Natural killer cell (primary cell): ENCODE measurements at regions not wholly inside any gene's neighbourhood (a gene's known extent, or its start where the extent isn't known, plus 50 kb on each side); places are given as distances from the start of the nearest gene placed in this dataset.

ENCODE experiments used
- ATAC-seq, 3 donors: fragments of 150-1000 bp in 2 of 3; fragments of 200-7000 bp in 1 of 3; cut with Tn5 transposase; 1 replicate in 1 of 3; 2 replicates in 2 of 3; pipeline ENCODE4 v1.10.0; 2021; ENCODE audit warnings: mild to moderate bottlenecking in 2 of 3, moderate library complexity in 2 of 3
- DNase-seq, 2 donors: peaks; one replicate each; pipeline versions ENCODE4 v3.0.0 to v3.0.0-alpha.2; 2013 to 2021; ENCODE audit warnings: mixed read lengths in 1 of 2
- H3K27ac ChIP-seq: one replicate; pipeline ENCODE4 v1.5.1; 2013; ENCODE audit warnings: mild to moderate bottlenecking, low read length
- H3K27me3 ChIP-seq: one replicate; pipeline ENCODE4 v1.6.1; 2013; ENCODE audit warnings: low read length; ENCODE audit not compliant: control insufficient read depth, insufficient read depth
- H3K36me3 ChIP-seq: one replicate; pipeline ENCODE4 v1.6.1; 2013; ENCODE audit warnings: low read length; ENCODE audit not compliant: control insufficient read depth, insufficient read depth
- H3K4me1 ChIP-seq: one replicate; pipeline ENCODE4 v1.6.1; 2013; ENCODE audit warnings: low read length; ENCODE audit not compliant: control insufficient read depth, insufficient read depth
- H3K4me3 ChIP-seq: one replicate; pipeline ENCODE4 v1.5.1; 2013; ENCODE audit warnings: low read length
- H3K9me3 ChIP-seq: one replicate; pipeline ENCODE4 v1.6.1; 2013; ENCODE audit warnings: low read length; ENCODE audit not compliant: control insufficient read depth, insufficient read depth
- H3K27ac Mint-ChIP-seq, 2 donors: one replicate each; pipeline ENCODE4 v1.8.0; 2022; ENCODE audit warnings: mild to moderate bottlenecking in 2 of 2, mixed read lengths in 2 of 2, moderate library complexity in 1 of 2
- H3K27me3 Mint-ChIP-seq, 2 donors: one replicate each; pipeline ENCODE4 v1.8.0; 2022; ENCODE audit warnings: low read depth in 2 of 2, mixed read lengths in 2 of 2
- H3K36me3 Mint-ChIP-seq: one replicate; pipeline ENCODE4 v1.8.0; 2022; ENCODE audit warnings: mixed read lengths
- H3K4me1 Mint-ChIP-seq, 2 donors: one replicate each; pipeline ENCODE4 v1.8.0; 2022; ENCODE audit warnings: mixed read lengths in 2 of 2
- H3K4me3 Mint-ChIP-seq: one replicate; pipeline ENCODE4 v1.8.0; 2022; ENCODE audit warnings: mild to moderate bottlenecking, moderate library complexity, mixed read lengths
- H3K9me3 Mint-ChIP-seq, 2 donors: one replicate each; pipeline ENCODE4 v1.8.0; 2022; ENCODE audit warnings: mixed read lengths in 2 of 2
- CTCF ChIP-seq: fragments of 200-600 bp; IDR thresholded peaks from one replicate; pipeline ENCODE4 v1.8.0; 2022; ENCODE audit warnings: antibody characterized with exemption
- WGBS: methylation state at CpG from one replicate; pipeline ENCODE4 v1.1.7; 2013; ENCODE audit warnings: missing lambda C conversion rate; ENCODE audit not compliant: insufficient coverage; 5-methylcytosine and 5-hydroxymethylcytosine counted together
- intact Hi-C: fragments of 100-400 bp; cut with micrococcal nuclease; formaldehyde crosslinking; loops from one replicate; pipeline ENCODE4 v1.14.2; 2022

- H3K27me3 Mint-ChIP-seq: peaks cover 26 to 30% of the 10 kb centered on the region in 2 donors
- no peaks in the 10 kb centered on the region for H3K4me1 Mint-ChIP-seq
- H3K9me3 ChIP-seq: no peaks in the 10 kb centered on the region
- no peaks in the 10 kb centered on the region for H3K9me3 Mint-ChIP-seq
- 81% methylated on average over 2 of the region's 2 CpGs for WGBS
- H3K4me3 ChIP-seq: no peak overlapping the region
- H3K27ac ChIP-seq: no peak overlapping the region
- no peak for DNase-seq
- no peak overlapping the region for H3K4me3 Mint-ChIP-seq
- no peak overlapping the region for H3K27ac Mint-ChIP-seq
- peaks cover 3% of the 10 kb centered on the region for H3K4me1 ChIP-seq
- H3K36me3 ChIP-seq: no peaks in the 10 kb centered on the region
- no peak for ATAC-seq
- H3K27me3 ChIP-seq: no peaks in the 10 kb centered on the region
- TF ChIP-seq CTCF: no peak
- no peaks in the 10 kb centered on the region for H3K36me3 Mint-ChIP-seq
- intact Hi-C loops: no loop called here
These were observed 124.4 kb upstream of the RAG2 start for GRCh38 chr11:36722421-36722820.

GRCh38 chr11:36719358-36720107, 121.5 kb upstream of the RAG2 start:
- Mint-ChIP-seq H3K36me3 (no peaks in the 10 kb centered on the region), H3K27me3 (peaks cover 13 to 23% of the 10 kb centered on the region in 2 donors), H3K4me3 (no peak overlapping the region), H3K9me3 (no peaks in the 10 kb centered on the region), H3K4me1 (no peaks in the 10 kb centered on the region), H3K27ac (no peak overlapping the region)
- no peaks in the 10 kb centered on the region for H3K36me3 ChIP-seq
- H3K4me3 ChIP-seq: no peak overlapping the region
- ATAC-seq (no peak), DNase-seq (no peak)
- H3K4me1 ChIP-seq: no peaks in the 10 kb centered on the region
- H3K27me3 ChIP-seq: no peaks in the 10 kb centered on the region
- intact Hi-C loops: no loop called here
- H3K9me3 ChIP-seq: no peaks in the 10 kb centered on the region
- no peak overlapping the region for H3K27ac ChIP-seq
- no peak for TF ChIP-seq CTCF
- WGBS: 86% methylated on average over 7 of the region's 8 CpGs

- Mint-ChIP-seq H3K9me3 (no peaks in the 10 kb centered on the region), H3K4me3 (no peak overlapping the region), H3K27me3 (peaks cover 9 to 22% of the 10 kb centered on the region in 2 donors), H3K36me3 (no peaks in the 10 kb centered on the region), H3K27ac (no peak overlapping the region), H3K4me1 (no peaks in the 10 kb centered on the region)
- ATAC-seq (no peak), DNase-seq (no peak)
- no peak overlapping the region for H3K27ac ChIP-seq
- WGBS: no CpG with 5 or more reads among the region's 1 CpG
- H3K27me3 ChIP-seq: no peaks in the 10 kb centered on the region
- H3K4me3 ChIP-seq: no peak overlapping the region
- intact Hi-C loops: no loop called here
- no peaks in the 10 kb centered on the region for H3K36me3 ChIP-seq
- H3K4me1 ChIP-seq: no peaks in the 10 kb centered on the region
- TF ChIP-seq CTCF: no peak
- no peaks in the 10 kb centered on the region for H3K9me3 ChIP-seq
These were observed 120.4 kb upstream of the RAG2 start for GRCh38 chr11:36718451-36718850.

- DNase-seq (no peak), ATAC-seq (no peak)
- H3K36me3 Mint-ChIP-seq: no peaks in the 10 kb centered on the region
- Histone ChIP-seq H3K36me3 (no peaks in the 10 kb centered on the region), H3K4me3 (no peak overlapping the region), H3K27me3 (no peaks in the 10 kb centered on the region), H3K9me3 (no peaks in the 10 kb centered on the region), H3K4me1 (no peaks in the 10 kb centered on the region), H3K27ac (no peak overlapping the region)
- WGBS: 27% methylated on average over 2 of the region's 2 CpGs
- H3K27me3 Mint-ChIP-seq: peaks cover 9 to 19% of the 10 kb centered on the region in 2 donors
- no peak overlapping the region for H3K27ac Mint-ChIP-seq
- no peak overlapping the region for H3K4me3 Mint-ChIP-seq
- TF ChIP-seq CTCF: no peak
- intact Hi-C loops: no loop called here
- H3K9me3 Mint-ChIP-seq: no peaks in the 10 kb centered on the region
- H3K4me1 Mint-ChIP-seq: no peaks in the 10 kb centered on the region
These were observed 115.7 kb upstream of the RAG2 start for GRCh38 chr11:36713715-36714114.
